HepG2 (cell line): ENCODE measurements at regions not wholly inside any gene's neighbourhood (a gene's known extent, or its start where the extent isn't known, plus 50 kb on each side); places are given as distances from the start of the nearest gene placed in this dataset.

ENCODE experiments used
- ATAC-seq: fragments of 200-7000 bp; cut with Tn5 transposase; 3 replicates; pipeline ENCODE4 v1.9.1; 2020; ENCODE audit warnings: mild to moderate bottlenecking, moderate library complexity
- BruUV-seq: library from RNA; stranded (reverse); fragments of 400-500 nt; replicated peaks from 2 replicates; lab custom pipeline; 2021; lab: Mats Ljungman, UMichigan
- CTCF ChIA-PET: fragments of 300-600 bp; formaldehyde crosslinking; extraction: SDS; loops from one replicate; lab custom pipeline; 2021; ENCODE audit warnings: low total read pairs, inconsistent platforms, low intra/inter-chr PET ratio; lab: Yijun Ruan, JAX
- POLR2A ChIA-PET: fragments of 350-600 bp; sonication (Branson Sonifier 250); formaldehyde crosslinking; loops from one replicate; lab custom pipeline; 2020; ENCODE audit warnings: antibody characterized with exemption, inconsistent platforms; lab: Yijun Ruan, JAX
- DNase-seq: peaks from one replicate; pipeline ENCODE4 v3.0.0-alpha.2; 2015; ENCODE audit warnings: low spot score
- FAIRE-seq: peaks from 3 replicates; lab custom pipeline; 2011; peaks lifted over from hg19 to GRCh38; lab: Jason Lieb, UNC
- H2AFZ ChIP-seq: one replicate; pipeline ENCODE4 v1.6.1; 2011; ENCODE audit warnings: low read length, inconsistent platforms
- H3K27ac ChIP-seq: fragments of 300-600 bp; 3 replicates; pipeline ENCODE4 v1.8.0; 2011; ENCODE audit warnings: mixed run types, mild to moderate bottlenecking, mixed read lengths, low read length, inconsistent platforms; ENCODE audit not compliant: insufficient read depth; ENCODE audit errors: extremely low read length
- H3K27me3 ChIP-seq, 2 experiments: fragments of 200-600 bp in 1 of 2; 2 replicates in 1 of 2; 3 replicates in 1 of 2; pipeline versions ENCODE4 v1.6.0 to v1.8.0; 2011; ENCODE audit warnings: low read length in 2 of 2, mild to moderate bottlenecking in 2 of 2, moderate library complexity in 2 of 2, inconsistent platforms in 1 of 2; ENCODE audit not compliant: insufficient read depth in 2 of 2, control insufficient read depth in 1 of 2
- H3K36me3 ChIP-seq, 2 experiments: fragments of 200-600 bp in 1 of 2; replicated peaks in 1 of 2; 2 replicates in 1 of 2; 3 replicates in 1 of 2; pipeline versions ENCODE4 v1.5.1 to v1.8.0; 2011; ENCODE audit warnings: low read length in 2 of 2, inconsistent platforms in 1 of 2; ENCODE audit not compliant: insufficient read depth in 2 of 2, control insufficient read depth in 1 of 2
- H3K4me1 ChIP-seq: 2 replicates; pipeline ENCODE4 v1.5.1; 2012; ENCODE audit warnings: low read length, inconsistent platforms; ENCODE audit not compliant: insufficient read depth
- H3K4me2 ChIP-seq: 2 replicates; pipeline ENCODE4 v1.6.0; 2011; ENCODE audit warnings: low read depth, low read length, inconsistent platforms
- H3K4me3 ChIP-seq, 3 experiments: fragments of 200-600 bp in 1 of 3; sonication (generic), shearing (Covaris generic) in 1 of 3; replicated peaks in 1 of 3; 2 replicates each; pipeline ENCODE4 v1.5.1; 2011 to 2016; ENCODE audit warnings: low read length in 3 of 3, inconsistent platforms in 2 of 3, low read depth in 2 of 3, mild to moderate bottlenecking in 2 of 3, control low read depth in 1 of 3, mixed read lengths in 1 of 3; ENCODE audit not compliant: insufficient read depth in 1 of 3
- H3K79me2 ChIP-seq: one replicate; pipeline ENCODE4 v1.6.1; 2011; ENCODE audit warnings: low read length, inconsistent platforms; ENCODE audit not compliant: insufficient read depth
- H3K9ac ChIP-seq: 2 replicates; pipeline ENCODE4 v1.6.0; 2011; ENCODE audit warnings: mild to moderate bottlenecking, low read depth, low read length, inconsistent platforms; ENCODE audit not compliant: insufficient read depth
- H3K9me3 ChIP-seq: 2 replicates; pipeline ENCODE4 v1.5.1; 2012; ENCODE audit warnings: mild to moderate bottlenecking, low read length
- H4K20me1 ChIP-seq: 2 replicates; pipeline ENCODE4 v1.6.0; 2011; ENCODE audit warnings: inconsistent platforms, mild to moderate bottlenecking, low read length, moderate library complexity; ENCODE audit not compliant: insufficient read depth
- PHF20 ChIP-seq: sonication (generic); formaldehyde crosslinking; IDR thresholded peaks from 2 replicates; pipeline ENCODE4 v1.5.0; 2020; ENCODE audit warnings: mild to moderate bottlenecking, missing genetic modification reagents
- SALL1 ChIP-seq: sonication (generic); formaldehyde crosslinking; IDR thresholded peaks from 2 replicates; pipeline ENCODE4 v1.8.0; 2022; ENCODE audit warnings: mild to moderate bottlenecking, missing genetic modification reagents
- SALL2 ChIP-seq: sonication (generic); formaldehyde crosslinking; IDR thresholded peaks from 2 replicates; pipeline ENCODE4 v1.8.1; 2023; ENCODE audit warnings: mild to moderate bottlenecking, missing genetic modification reagents, inconsistent platforms
- SMARCE1 ChIP-seq: fragments of 450-650 bp; IDR thresholded peaks from 2 replicates; pipeline ENCODE4 v1.6.1; 2017; ENCODE audit warnings: borderline replicate concordance
- ZNF546 ChIP-seq: sonication (generic); formaldehyde crosslinking; conservative IDR thresholded peaks from 2 replicates; pipeline ENCODE4 v1.8.1; 2023; ENCODE audit warnings: mild to moderate bottlenecking, missing genetic modification reagents
- ZNF75D ChIP-seq: sonication (generic); formaldehyde crosslinking; IDR thresholded peaks from 2 replicates; pipeline ENCODE4 v1.8.1; 2023; ENCODE audit warnings: missing genetic modification reagents, mild to moderate bottlenecking, borderline replicate concordance
- WGBS: methylation state at CpG from one replicate; pipeline ENCODE4 v1.1.6; 2017; ENCODE audit warnings: low lambda C conversion rate; 5-methylcytosine and 5-hydroxymethylcytosine counted together
- in situ Hi-C: cut with HindIII; loops from 2 replicates; pipeline ENCODE4 v1.10.0; 2017; ENCODE audit warnings: low pct_unique_long_range_greater_than_20kb; ENCODE audit not compliant: extremely low pct_ligation_motif_present
- intact Hi-C: fragments of 100-400 bp; cut with micrococcal nuclease; formaldehyde crosslinking; loops from one replicate; pipeline ENCODE4 v1.10.0; 2022; ENCODE audit not compliant: unreplicated experiment
- TF ChIP-seq, protein P1 (sequence below): sonication (generic); formaldehyde crosslinking; IDR thresholded peaks from 2 replicates; pipeline ENCODE4 v1.4.0; 2020; ENCODE audit warnings: missing genetic modification reagents, borderline replicate concordance
- TF ChIP-seq, protein P2 (sequence below): IDR thresholded peaks from 2 replicates; pipeline ENCODE4 v1.6.1; 2016; ENCODE audit warnings: low read depth
- TF ChIP-seq, protein P3 (sequence below): IDR thresholded peaks from 2 replicates; pipeline ENCODE4 v1.6.1; 2016
- TF ChIP-seq, protein P4 (sequence below): sonication (generic); formaldehyde crosslinking; IDR thresholded peaks from 2 replicates; pipeline ENCODE4 v1.4.0; 2020; ENCODE audit warnings: mild to moderate bottlenecking, low read depth, missing genetic modification reagents

DNA sequence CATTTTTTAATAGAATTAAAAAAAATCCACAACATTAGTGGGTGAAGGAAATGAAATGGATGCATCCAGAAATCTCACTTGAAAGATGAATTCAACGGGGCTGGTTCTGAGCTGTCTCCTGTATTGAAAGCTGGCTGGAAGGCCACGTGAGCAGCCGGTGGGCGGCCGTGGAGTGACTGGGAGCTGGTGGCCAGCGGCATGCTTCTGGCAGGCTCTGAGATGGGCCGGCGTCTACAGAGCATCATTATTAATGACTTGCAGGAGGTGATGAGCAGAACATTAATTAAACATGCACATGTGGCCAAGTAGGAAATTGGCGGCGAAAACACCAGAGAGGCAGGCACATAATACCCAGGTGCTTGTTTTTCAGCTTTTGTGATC, 115.6 kb upstream of the LMO4 start:
- ATAC-seq (no peak), DNase-seq (no peak), FAIRE-seq (no peak)
- H3K4me1 ChIP-seq: no peaks in the 10 kb centered on the region
- no peak overlapping the region for H3K9ac ChIP-seq
- POLR2A ChIA-PET: no interaction called here
- intact Hi-C loops: no loop called here
- no peak overlapping the region for H2AFZ ChIP-seq
- no TSS peak for BruUV-seq
- CTCF ChIA-PET: no interaction called here
- no peaks in the 10 kb centered on the region; a peak in 1 of 5 replicates for H3K27me3 ChIP-seq
- 62% methylated on average over 6 of the region's 10 CpGs for WGBS
- in situ Hi-C loops: no loop called here
- no peaks in the 10 kb centered on the region for H4K20me1 ChIP-seq
- peaks cover 14% of the 10 kb centered on the region; the same call in 1 of the 2 replicates for H3K9me3 ChIP-seq
- H3K79me2 ChIP-seq: no peaks in the 10 kb centered on the region
- no peak overlapping the region for H3K4me2 ChIP-seq
- no peak overlapping the region for H3K27ac ChIP-seq
- no peak overlapping the region for H3K4me3 ChIP-seq
- no peak for TF ChIP-seq SALL2 (CRISPR knock-in tag)
- TF ChIP-seq SMARCE1: no peak
- no peak for TF ChIP-seq ZNF546
- no peak for TF ChIP-seq ZNF75D (CRISPR knock-in tag)
- TF ChIP-seq PHF20: no peak
- TF ChIP-seq, protein P1, sequence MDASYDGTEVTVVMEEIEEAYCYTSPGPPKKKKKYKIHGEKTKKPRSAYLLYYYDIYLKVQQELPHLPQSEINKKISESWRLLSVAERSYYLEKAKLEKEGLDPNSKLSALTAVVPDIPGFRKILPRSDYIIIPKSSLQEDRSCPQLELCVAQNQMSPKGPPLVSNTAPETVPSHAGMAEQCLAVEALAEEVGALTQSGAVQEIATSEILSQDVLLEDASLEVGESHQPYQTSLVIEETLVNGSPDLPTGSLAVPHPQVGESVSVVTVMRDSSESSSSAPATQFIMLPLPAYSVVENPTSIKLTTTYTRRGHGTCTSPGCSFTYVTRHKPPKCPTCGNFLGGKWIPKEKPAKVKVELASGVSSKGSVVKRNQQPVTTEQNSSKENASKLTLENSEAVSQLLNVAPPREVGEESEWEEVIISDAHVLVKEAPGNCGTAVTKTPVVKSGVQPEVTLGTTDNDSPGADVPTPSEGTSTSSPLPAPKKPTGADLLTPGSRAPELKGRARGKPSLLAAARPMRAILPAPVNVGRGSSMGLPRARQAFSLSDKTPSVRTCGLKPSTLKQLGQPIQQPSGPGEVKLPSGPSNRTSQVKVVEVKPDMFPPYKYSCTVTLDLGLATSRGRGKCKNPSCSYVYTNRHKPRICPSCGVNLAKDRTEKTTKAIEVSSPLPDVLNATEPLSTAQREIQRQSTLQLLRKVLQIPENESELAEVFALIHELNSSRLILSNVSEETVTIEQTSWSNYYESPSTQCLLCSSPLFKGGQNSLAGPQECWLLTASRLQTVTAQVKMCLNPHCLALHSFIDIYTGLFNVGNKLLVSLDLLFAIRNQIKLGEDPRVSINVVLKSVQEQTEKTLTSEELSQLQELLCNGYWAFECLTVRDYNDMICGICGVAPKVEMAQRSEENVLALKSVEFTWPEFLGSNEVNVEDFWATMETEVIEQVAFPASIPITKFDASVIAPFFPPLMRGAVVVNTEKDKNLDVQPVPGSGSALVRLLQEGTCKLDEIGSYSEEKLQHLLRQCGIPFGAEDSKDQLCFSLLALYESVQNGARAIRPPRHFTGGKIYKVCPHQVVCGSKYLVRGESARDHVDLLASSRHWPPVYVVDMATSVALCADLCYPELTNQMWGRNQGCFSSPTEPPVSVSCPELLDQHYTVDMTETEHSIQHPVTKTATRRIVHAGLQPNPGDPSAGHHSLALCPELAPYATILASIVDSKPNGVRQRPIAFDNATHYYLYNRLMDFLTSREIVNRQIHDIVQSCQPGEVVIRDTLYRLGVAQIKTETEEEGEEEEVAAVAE (CRISPR knock-in tag): no peak
- TF ChIP-seq, protein P2, sequence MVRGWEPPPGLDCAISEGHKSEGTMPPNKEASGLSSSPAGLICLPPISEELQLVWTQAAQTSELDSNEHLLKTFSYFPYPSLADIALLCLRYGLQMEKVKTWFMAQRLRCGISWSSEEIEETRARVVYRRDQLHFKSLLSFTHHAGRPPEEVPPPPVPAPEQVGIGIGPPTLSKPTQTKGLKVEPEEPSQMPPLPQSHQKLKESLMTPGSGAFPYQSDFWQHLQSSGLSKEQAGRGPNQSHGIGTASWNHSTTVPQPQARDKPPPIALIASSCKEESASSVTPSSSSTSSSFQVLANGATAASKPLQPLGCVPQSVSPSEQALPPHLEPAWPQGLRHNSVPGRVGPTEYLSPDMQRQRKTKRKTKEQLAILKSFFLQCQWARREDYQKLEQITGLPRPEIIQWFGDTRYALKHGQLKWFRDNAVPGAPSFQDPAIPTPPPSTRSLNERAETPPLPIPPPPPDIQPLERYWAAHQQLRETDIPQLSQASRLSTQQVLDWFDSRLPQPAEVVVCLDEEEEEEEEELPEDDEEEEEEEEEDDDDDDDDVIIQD: no peak
- TF ChIP-seq, protein P3, sequence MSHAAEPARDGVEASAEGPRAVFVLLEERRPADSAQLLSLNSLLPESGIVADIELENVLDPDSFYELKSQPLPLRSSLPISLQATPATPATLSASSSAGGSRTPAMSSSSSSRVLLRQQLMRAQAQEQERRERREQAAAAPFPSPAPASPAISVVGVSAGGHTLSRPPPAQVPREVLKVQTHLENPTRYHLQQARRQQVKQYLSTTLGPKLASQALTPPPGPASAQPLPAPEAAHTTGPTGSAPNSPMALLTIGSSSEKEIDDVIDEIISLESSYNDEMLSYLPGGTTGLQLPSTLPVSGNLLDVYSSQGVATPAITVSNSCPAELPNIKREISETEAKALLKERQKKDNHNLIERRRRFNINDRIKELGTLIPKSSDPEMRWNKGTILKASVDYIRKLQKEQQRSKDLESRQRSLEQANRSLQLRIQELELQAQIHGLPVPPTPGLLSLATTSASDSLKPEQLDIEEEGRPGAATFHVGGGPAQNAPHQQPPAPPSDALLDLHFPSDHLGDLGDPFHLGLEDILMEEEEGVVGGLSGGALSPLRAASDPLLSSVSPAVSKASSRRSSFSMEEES (CRISPR knock-in tag): no peak
- TF ChIP-seq SALL1: no peak
- TF ChIP-seq, protein P4, sequence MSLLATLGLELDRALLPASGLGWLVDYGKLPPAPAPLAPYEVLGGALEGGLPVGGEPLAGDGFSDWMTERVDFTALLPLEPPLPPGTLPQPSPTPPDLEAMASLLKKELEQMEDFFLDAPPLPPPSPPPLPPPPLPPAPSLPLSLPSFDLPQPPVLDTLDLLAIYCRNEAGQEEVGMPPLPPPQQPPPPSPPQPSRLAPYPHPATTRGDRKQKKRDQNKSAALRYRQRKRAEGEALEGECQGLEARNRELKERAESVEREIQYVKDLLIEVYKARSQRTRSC (CRISPR knock-in tag): no peak
- no peaks in the 10 kb centered on the region for H3K36me3 ChIP-seq
